Breast epithelium (tissue), 4 donors: ENCODE measurements at regions not wholly inside any gene's neighbourhood (a gene's known extent, or its start where the extent isn't known, plus 50 kb on each side); places are given as distances from the start of the nearest gene placed in this dataset.

Source experiments
- DNase-seq, 2 donors: peaks; one replicate each; pipeline ENCODE4 v3.0.0-alpha.2; 2019; ENCODE audit warnings: low spot score in 2 of 2
- H3K27ac ChIP-seq, 2 donors: fragments of 200-600 bp; sonication (generic) in 1 of 2; one replicate each; pipeline ENCODE4 v1.5.1; 2016 to 2019; ENCODE audit warnings: mild to moderate bottlenecking in 1 of 2
- H3K27me3 ChIP-seq, 2 donors: fragments of 200-600 bp; sonication (generic) in 1 of 2; one replicate each; pipeline versions ENCODE4 v1.5.1 to v1.6.0; 2017 to 2019; ENCODE audit warnings: control low read depth in 1 of 2, mild to moderate bottlenecking in 1 of 2
- H3K36me3 ChIP-seq: fragments of 200-600 bp; one replicate; pipeline ENCODE4 v1.5.1; 2019
- H3K4me1 ChIP-seq, 2 donors: fragments of 200-600 bp; sonication (generic); one replicate each; pipeline ENCODE4 v1.5.1; 2016 to 2019; ENCODE audit warnings: control low read depth in 1 of 2
- H3K4me3 ChIP-seq, 3 donors: fragments of 200-600 bp; sonication (generic); 1 replicate in 2 of 3; 2 replicates in 1 of 3; pipeline ENCODE4 v1.5.1; 2016 to 2019; ENCODE audit warnings: mild to moderate bottlenecking in 3 of 3, moderate library complexity in 2 of 3
- H3K9me3 ChIP-seq, 2 donors: fragments of 200-600 bp; sonication (generic) in 1 of 2; one replicate each; pipeline ENCODE4 v1.5.1; 2016 to 2019; ENCODE audit warnings: control low read depth in 1 of 2
- POLR2A ChIP-seq: fragments of 450-650 bp; IDR thresholded peaks from one replicate; pipeline ENCODE4 v1.6.1; 2016; ENCODE audit warnings: antibody characterized with exemption, mild to moderate bottlenecking, moderate library complexity
- POLR2AphosphoS5 ChIP-seq, 3 donors: sonication (generic); formaldehyde crosslinking; IDR thresholded peaks; one replicate each; pipeline ENCODE4 v1.6.1; 2017; ENCODE audit warnings: antibody characterized with exemption in 3 of 3
- intact Hi-C: fragments of 100-400 bp; cut with DNase I; formaldehyde crosslinking; loops from one replicate; pipeline ENCODE4 v1.15.1; 2023; ENCODE audit warnings: low total_unique reads
- TF ChIP-seq, protein P1 (sequence below), 3 donors: fragments of 450-650 bp; IDR thresholded peaks; one replicate each; pipeline ENCODE4 v1.5.1; 2016 to 2017; ENCODE audit warnings: antibody characterized with exemption in 3 of 3, mild to moderate bottlenecking in 3 of 3, moderate library complexity in 3 of 3

GRCh38 chr6:166842607-166843006 lies 113.7 kb downstream of the RNASET2 start:
- TF ChIP-seq, protein P1, sequence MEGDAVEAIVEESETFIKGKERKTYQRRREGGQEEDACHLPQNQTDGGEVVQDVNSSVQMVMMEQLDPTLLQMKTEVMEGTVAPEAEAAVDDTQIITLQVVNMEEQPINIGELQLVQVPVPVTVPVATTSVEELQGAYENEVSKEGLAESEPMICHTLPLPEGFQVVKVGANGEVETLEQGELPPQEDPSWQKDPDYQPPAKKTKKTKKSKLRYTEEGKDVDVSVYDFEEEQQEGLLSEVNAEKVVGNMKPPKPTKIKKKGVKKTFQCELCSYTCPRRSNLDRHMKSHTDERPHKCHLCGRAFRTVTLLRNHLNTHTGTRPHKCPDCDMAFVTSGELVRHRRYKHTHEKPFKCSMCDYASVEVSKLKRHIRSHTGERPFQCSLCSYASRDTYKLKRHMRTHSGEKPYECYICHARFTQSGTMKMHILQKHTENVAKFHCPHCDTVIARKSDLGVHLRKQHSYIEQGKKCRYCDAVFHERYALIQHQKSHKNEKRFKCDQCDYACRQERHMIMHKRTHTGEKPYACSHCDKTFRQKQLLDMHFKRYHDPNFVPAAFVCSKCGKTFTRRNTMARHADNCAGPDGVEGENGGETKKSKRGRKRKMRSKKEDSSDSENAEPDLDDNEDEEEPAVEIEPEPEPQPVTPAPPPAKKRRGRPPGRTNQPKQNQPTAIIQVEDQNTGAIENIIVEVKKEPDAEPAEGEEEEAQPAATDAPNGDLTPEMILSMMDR (IDR thresholded peaks at IDR 0.05): no peak
- no peak for TF ChIP-seq POLR2AphosphoS5 (IDR thresholded peaks at IDR 0.05)
- TF ChIP-seq POLR2A: no peak
- Histone ChIP-seq H3K4me3 (no peak overlapping the region), H3K4me1 (no peaks in the 10 kb centered on the region), H3K36me3 (no peaks in the 10 kb centered on the region), H3K27me3 (no peaks in the 10 kb centered on the region), H3K27ac (no peak overlapping the region), H3K9me3 (no peaks in the 10 kb centered on the region)
- intact Hi-C loops: no loop called here
- DNase-seq: no peak

DNA sequence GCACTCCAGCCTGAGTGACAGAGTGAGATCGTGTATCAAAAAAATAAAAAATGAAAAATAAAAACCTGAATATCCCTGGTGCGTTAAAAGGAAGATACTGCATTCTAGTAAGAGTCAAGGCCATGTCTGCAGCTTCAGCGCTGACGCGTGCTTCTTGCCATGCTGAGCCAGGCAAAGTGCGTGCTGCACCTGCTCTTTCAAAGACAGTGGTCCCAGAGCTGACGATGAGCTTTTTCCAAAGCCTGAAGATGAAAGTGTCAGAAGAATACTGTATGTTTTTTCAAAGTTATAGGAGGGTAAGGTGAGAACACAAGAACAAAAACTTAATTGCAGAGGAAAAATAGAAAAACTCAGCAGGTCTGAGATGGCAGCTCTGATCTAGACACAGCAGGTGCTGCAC lies 115.1 kb downstream of the RNASET2 start:
- intact Hi-C loops: no loop called here
- no peak overlapping the region for H3K4me3 ChIP-seq

GRCh38 chr6:166839569-166839968 lies 116.8 kb downstream of the RNASET2 start:
- no peaks in the 10 kb centered on the region for H3K27me3 ChIP-seq
- H3K27ac ChIP-seq: no peak overlapping the region
- TF ChIP-seq POLR2A (no peak), POLR2AphosphoS5 (IDR thresholded peaks at IDR 0.05) (no peak)
- TF ChIP-seq, protein P1 (IDR thresholded peaks at IDR 0.05): no peak
- DNase-seq: no peak
- no peak overlapping the region for H3K4me3 ChIP-seq
- H3K9me3 ChIP-seq: no peaks in the 10 kb centered on the region
- no peaks in the 10 kb centered on the region for H3K36me3 ChIP-seq
- intact Hi-C loops: no loop called here
- H3K4me1 ChIP-seq: no peaks in the 10 kb centered on the region

More for the DNA sequence above, 115.1 kb downstream of the RNASET2 start:
- Histone ChIP-seq H3K9me3 (no peaks in the 10 kb centered on the region), H3K4me1 (no peaks in the 10 kb centered on the region), H3K27ac (no peak overlapping the region), H3K27me3 (no peaks in the 10 kb centered on the region), H3K36me3 (no peaks in the 10 kb centered on the region)
- DNase-seq: no peak
- TF ChIP-seq POLR2AphosphoS5 (IDR thresholded peaks at IDR 0.05) (no peak), POLR2A (no peak)
- TF ChIP-seq, protein P1 (IDR thresholded peaks at IDR 0.05): no peak

GRCh38 chr6:166838987-166839386 lies 117.4 kb downstream of the RNASET2 start:
- H3K4me1 ChIP-seq: no peaks in the 10 kb centered on the region
- H3K27me3 ChIP-seq: no peaks in the 10 kb centered on the region
- H3K36me3 ChIP-seq: no peaks in the 10 kb centered on the region
- no peak for DNase-seq
- TF ChIP-seq POLR2A (no peak), POLR2AphosphoS5 (IDR thresholded peaks at IDR 0.05) (no peak)
- TF ChIP-seq, protein P1 (IDR thresholded peaks at IDR 0.05): no peak
- no peak overlapping the region for H3K27ac ChIP-seq
- no peak overlapping the region for H3K4me3 ChIP-seq
- intact Hi-C loops: no loop called here
- H3K9me3 ChIP-seq: no peaks in the 10 kb centered on the region

- TF ChIP-seq POLR2A (no peak), POLR2AphosphoS5 (IDR thresholded peaks at IDR 0.05) (no peak)
- TF ChIP-seq, protein P1 (IDR thresholded peaks at IDR 0.05): no peak
- H3K4me1 ChIP-seq: no peaks in the 10 kb centered on the region
- intact Hi-C loops: no loop called here
Measured at GRCh38 chr6:166836785-166837718, 119.3 kb downstream of the RNASET2 start.

More at GRCh38 chr6:166836785-166837718, 119.3 kb downstream of the RNASET2 start:
- DNase-seq: no peak
- Histone ChIP-seq H3K9me3 (no peaks in the 10 kb centered on the region), H3K27ac (no peak overlapping the region), H3K27me3 (no peaks in the 10 kb centered on the region), H3K4me3 (no peak overlapping the region), H3K36me3 (no peaks in the 10 kb centered on the region)
